COLO668 (cell line): ENCODE measurements at regions not wholly inside any gene's neighbourhood (a gene's known extent, or its start where the extent isn't known, plus 50 kb on each side); places are given as distances from the start of the nearest gene placed in this dataset.

ENCODE experiments used
- DNase-seq: peaks from one replicate; lab custom pipeline; 2025; ENCODE audit not compliant: unreplicated experiment; lab: John Stamatoyannopoulos, UW

DNA sequence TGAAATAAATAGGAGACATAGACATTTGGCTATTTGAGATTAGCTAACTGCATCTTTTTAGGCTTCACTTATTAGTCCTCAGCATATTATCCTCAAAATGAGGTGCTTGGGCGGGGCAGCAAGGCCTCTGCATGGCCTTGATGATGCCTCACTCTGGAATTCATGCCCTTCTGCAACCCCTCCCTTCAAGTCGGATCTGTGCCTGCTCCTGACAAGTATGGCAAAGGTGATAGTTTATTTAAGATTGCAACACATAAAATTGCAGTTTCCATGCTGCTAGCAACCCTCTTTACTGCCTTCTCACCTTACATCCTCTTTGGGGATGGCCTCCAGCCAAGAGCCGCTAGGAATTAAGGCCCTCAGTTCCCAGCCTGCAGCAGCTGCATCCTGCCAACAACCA is 241.3 kb upstream of the ADARB2 start:
- DNase-seq, result no peak

DNA sequence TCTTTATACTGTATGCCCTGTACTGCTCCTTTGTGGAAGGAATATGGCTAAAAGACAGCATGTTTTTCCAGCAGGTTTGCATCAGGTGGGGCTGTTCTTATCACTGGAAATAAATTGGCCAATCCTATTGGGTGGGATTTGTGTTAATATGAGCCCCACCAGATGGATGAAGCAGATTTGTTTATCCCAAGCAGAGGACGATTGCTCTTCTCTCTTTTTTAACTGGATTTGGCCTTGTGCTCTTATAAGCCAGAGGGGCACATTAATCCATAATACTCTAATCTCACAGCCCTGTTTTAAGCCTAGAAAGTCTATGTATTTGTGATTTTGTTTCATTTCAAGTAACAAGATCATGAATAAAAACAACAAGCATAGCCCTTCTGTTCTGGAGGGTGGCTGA is 240.1 kb upstream of the ADARB2 start:
- DNase-seq, result no peak

DNA sequence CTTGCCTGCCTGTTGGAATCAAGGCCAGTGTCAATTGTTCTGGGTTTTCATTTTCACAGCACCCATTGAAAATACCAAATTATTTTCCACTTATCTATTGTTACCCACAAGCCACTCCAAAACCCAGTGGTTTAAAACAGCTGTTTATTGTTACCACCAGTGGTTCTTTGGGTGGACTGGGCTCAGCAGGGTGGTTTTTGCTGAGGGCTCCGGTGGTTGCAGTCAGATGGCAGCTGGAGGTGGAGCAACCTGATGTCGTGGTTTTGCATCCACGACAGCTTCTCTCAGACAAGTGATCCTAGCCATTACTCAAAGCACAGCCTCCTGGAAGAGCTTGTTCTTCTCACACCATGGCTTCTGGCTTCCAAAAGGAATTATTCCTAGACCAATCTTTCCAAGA is 235.1 kb upstream of the ADARB2 start:
- DNase-seq, result no peak

DNA sequence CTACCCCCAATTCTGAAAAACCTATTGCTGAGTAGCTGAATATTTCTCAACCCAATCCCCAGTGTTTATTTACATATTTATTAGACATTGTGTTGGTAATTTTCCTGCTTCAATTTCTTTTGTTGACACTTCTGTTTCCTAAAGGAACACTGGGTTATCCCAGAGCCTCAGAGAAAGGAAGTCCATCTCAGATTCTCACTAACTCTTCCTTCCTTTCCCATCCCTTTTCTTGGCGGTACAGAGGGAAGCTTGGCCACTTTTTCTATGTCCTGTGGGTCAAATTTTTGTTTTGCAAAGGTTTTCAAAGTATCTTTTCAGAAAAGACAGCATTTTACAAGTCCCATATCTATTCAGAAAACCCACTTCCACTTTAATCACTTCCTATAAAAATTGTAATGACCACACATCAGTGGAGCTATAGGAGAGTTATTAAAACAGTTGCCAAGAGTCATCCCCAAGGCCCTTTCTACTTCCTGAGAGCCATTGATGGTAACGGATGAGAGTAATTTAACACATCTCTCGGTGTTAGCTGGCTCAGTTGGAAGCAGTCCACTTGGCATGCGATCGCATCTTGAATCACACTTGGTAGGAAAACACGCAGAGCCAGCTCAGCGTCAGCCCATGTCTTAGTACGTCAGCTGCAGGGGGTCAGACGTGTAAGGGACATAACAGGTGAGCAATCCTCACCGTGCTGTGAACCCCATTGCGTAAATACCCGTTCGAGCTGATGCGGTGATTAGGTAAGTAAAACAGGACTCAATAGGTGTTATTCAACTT is 231.1 kb upstream of the ADARB2 start:
- no peak for DNase-seq

DNA sequence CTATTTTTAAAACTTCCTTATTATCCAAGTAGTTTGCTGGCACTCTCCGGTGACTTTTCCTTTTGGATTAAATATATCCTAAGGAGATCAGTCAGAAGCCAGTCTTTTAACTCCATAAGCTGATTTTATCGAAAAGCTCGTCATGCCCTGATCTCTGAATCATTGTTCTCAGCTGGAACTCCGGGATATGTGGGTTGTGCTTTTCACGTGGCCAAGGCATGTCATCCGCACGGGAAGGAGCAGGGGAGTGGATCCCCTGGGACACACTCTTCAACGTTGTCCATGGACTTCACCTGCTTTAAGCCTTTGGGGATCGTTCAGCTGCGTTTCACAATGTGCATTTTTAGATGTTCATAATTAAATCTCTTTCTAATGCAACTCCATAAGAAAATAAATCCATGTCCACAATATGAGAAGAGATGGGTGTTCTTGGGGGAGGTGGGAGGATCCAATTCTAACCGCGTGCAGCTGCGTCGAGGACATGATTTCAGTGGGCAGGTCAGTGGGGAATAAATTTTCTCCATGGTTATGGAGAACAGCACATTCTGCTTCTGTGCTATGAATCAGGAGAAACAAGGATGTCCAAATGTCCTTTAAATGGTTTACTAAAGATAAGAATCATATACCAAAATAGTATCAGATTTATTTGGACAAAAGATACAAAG is 229.5 kb upstream of the ADARB2 start:
- DNase-seq, result no peak

DNA sequence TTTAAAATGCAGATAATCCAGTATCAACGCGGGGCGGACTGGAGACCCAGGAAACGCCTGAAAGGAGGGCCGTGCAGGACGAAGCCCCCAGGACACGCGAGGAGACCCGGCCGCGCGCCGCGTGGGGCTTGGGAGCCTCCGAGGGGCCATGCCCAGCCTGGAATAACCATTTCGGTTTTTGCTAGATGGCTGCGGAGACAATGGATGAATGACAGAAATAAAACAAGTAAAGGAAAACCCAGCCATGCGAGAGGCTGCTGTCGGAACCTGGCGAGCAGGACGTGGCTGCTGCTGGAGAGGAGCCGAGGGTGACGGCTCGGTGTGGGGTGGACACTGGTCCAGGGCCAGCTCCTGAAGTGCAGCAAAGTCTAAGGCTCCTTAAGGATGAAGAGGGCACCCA is 227.2 kb upstream of the ADARB2 start:
- DNase-seq, result no peak

DNA sequence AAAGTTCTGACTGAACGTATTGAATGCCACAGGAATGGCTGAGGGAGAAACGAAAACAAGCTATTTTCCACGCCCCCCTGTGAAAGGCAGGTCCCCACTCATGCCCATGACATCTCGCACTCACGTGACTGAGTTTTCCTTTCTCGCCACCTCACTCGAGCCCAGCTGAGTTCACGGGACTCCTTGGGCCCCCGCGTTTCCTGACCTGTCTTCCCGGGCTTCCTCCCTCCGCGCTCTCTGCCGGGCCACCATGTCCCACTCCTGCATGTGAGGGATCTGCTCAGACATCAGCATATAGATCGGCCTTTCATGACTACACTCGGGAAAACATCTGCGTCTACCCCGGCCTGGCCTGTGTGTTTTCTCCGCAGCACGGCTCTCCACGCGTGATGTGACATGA is 226.0 kb upstream of the ADARB2 start:
- no peak for DNase-seq

DNA sequence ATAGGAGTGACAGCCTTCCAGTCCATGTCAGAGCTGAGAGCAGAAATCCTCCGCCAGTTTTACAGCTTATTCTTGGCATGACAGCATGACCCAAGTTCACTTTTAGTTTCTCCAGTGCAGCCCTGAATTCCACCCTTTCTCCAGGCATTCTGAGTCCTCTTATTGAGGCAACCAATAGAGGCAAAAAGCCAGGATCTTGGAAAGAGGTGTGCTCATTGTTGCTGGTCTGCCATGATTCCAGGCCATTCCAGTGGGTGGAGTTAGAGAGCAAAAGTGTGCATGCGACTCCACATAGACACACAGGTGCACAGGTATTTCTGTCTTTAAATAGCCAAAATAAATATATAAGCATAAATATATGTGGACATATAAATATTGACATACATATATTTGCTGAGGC is 224.7 kb upstream of the ADARB2 start:
- no peak for DNase-seq

DNA sequence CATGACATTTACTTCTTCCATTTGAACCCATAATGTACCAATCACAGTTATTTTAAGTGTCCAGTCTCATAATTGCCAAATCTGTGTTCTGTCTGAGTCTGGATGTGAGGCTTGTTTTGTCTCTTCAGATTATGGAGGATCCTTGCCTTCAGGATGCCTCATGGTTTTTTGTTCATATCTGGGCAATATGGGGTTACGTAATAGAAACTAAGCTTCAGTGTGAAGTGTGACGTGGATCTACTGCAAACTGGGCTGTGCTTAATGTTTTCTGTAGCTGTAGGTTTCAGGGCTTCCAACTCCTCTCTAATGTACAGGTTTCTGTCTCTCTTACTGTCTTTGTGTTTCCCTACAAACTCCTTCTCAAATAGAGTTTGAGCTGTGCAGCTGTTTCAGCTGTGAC is 223.7 kb upstream of the ADARB2 start:
- DNase-seq, result no peak

DNA sequence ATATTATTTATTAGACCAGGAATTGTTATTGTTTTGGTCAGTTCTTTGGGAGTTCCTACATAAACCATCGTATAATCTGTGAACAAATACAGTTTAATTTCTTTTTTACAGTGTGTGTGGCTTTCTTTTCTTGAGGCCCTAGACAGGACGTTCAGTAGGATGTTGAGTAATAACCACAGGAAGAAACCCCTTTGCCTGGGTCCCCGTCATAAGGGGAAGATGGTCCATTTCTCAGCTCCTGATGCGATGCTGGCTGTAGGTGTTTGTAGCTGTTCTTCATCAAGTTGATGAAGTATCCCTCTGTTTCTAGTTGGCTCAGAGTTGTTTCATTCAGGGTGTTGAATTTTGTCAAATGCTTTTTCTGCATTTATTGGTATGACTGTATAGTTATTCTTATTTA is 219.7 kb upstream of the ADARB2 start:
- no peak for DNase-seq

DNA sequence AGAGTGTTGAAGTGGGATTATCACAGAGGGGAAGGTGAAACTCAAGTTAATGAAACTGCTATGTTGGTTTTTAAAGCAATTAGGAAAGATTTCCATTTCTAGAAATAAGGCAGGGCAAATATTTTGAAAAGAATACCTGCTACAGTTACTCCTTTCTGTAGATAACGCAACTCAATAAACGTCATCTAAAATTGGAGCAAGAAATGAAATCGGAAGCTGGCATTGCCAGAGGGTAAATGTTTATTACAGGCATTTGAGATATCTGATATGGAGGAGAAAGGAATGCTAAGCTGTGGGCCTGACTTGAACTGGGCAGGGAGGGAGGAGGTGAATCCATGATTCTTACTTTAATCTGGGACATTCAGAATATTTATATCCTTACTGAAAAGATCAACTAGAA is 217.0 kb upstream of the ADARB2 start:
- no peak for DNase-seq

DNA sequence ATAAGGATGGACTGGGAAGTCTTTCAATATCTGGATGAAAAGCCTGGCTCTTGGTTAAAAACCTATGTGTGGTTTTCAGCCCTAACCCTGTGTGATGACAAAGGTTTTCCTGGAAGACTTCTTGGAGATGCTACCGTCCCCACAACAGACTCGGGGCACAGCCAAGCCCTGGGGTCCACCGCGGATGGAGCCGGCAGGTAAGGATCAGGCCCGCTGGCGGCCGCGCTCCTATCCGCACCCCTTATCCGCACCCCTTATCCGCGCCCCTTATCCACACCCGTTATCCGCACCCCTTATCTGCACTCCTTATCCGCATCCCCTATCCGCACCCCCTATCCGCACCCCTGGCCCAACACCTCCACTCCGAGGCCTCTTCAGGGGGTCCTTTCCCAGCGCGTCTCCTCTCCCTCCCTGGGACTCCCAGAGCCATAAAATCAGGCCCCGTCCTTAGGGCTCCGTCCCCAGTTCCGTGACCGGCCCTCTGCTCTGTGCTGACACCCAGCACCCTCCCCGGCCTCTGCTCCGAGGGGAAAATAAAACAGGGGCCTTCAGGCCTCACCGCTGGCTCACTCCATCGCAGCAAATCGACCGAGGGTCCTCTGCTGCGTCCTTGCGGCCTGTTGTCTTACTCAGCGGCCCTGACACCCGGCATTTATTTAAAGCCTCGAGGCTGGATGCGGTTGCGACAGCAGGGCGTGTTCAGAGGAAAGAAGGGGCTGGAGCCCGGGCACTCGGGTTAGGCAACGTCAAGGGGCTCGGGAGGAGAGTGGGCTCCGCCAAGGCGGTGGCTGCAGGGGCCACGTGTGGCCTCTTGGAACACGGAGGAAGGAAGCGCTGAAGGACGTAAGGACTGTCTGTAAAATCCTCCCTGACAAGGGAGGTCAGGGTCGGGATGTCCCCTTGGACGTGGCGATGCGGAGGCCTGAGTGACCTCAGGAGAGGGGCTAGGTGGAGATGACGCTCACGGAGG is 215.1 kb upstream of the ADARB2 start:
- DNase-seq, result no peak

DNA sequence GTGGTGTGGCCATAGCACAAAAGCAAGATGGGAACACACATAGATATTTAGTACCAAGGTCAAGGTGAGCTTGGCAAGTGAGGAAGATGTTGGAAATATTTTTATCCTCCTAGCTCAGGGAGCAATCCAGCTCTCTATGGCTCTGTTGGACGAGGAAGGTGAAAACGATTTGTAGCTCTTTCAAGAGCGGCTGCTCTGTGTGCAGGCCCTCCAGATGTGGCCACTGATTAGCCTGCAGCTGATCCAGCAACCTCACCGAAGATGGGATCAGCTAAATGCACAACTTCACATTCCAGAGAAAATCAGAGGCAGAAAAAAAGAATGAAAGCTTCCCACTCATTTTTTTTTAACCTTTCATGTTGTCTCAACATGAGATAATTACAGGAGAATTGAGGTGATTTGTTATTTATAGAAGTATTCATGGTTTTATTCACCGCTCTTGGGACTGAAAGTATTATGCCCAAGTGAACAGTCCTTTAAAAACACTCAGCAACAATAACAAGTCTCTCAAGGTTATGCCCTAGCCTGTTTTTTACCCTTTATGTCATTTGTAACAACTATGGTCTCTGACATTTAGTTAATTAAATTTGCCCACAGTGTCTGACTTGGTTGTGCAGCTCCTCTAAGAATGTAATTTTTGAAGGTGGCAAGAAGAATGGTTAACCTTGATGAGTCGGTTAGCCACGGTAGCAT is 213.6 kb upstream of the ADARB2 start:
- no peak for DNase-seq

DNA sequence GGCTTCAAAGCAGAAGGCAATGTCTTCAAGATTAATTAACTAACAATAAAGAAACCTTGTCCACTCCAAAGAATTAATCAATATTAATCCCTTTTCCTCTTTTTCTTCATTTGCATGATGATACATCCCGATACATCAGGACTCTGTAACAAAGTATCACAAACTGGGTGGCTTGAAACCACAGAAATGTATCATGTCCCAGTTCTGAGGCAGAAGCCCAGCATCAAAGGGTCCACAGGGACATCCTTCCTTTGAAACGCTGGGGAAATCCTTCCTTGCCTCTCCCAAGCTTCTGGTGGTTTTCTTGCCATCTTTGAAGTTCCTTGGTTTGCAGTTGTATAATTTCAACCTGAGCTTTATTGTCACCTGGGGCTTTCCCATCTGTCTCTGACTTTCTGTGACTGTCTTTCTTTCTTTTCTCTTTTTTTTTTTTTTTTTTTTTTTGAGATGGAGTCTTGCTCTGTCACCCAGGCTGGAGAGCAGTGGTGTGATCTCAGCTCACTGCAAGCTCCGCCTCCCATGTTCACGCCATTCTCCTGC is 210.2 kb upstream of the ADARB2 start:
- no peak for DNase-seq

DNA sequence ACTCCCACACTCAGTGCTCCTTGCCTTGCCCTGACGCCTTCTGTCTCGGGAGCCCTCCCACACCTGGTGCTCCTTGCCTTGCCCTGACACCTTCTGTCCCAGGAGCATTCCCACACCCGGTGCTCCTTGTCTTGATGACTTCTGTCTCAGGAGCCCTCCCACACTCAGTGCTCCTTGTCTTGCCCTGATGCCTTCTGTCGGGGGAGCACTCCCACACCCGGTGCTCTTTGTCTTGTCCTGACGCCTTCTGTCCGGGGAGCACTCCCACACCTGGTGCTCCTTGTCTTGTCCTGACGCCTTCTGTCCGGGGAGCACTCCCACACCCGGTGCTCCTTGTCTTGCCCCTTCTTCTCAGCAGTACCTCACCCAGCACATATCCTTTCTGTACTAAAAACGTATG is 207.2 kb upstream of the ADARB2 start:
- no peak for DNase-seq

DNA sequence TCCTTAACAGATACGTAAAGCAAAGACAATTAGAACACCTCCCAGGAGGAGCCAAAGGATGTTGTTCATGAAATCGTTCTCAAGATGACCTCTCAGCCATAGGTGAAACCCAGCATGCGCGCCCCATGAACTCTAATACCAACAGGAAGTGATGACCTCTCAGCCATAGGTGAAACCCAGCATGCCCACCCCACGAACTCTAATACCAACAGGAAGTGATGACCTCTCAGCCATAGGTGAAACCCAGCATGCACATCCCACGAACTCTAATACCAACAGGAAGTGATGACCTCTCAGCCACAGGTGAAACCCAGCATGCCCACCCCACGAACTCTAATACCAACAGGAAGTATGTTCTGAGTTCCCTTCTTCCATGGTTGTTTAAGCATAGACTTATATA is 205.2 kb upstream of the ADARB2 start:
- no peak for DNase-seq

DNA sequence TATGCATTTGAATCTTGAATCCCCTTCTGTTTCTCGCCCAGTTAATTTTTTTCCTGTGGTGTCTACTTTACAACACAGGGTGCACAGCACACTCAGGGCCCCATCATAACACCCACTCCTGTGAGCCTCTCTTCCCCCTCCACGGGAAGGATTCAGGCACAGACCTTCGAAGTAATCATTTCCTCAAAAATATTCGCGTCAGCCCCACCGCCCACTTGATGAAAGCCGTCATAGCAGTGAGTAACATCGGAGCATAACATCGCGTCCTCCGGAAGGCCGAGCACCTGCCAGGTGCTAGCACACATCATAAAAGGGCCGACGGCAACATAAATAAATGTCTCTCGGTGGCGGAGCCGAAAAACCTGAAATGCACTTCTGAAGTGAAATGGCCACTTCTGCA is 201.7 kb upstream of the ADARB2 start:
- DNase-seq, result no peak

DNA sequence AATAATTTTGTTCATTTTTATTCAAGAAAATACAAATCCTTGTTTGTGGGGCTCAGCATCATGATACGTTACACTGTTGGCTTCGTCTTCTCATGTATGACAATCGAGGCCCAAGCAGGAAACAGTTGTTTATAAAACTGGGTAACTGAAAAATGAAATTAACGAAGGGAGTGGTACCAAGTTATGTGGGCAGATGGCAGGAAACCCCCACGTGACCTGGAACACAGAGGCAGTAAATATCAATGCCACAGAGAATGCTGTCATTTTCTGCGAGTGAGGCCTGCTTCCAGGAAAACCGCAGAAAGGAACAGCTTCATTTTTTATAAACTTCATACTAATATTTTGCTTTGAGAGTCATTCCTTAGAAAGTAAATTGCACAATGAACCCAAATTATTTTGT is 201.0 kb upstream of the ADARB2 start:
- DNase-seq, result no peak

DNA sequence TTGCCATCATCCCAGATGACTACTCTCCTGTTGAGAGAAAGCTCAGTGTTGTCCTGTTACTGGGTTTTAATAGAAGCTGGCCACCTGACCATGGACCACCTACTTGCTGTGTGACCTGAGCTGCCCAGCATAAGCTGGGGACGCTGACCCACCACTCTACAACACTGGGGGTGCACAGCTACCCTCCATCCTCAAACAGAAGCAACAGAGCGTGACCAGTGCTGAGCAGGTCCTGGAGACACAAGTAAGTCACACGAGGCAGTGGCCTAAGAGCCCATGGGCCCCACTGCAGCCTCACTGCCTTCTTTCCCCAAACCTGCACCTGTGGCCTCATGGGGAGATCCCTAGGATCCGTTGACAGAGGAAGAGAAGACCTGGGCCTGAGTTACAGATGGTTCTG is 198.6 kb upstream of the ADARB2 start:
- no peak for DNase-seq

DNA sequence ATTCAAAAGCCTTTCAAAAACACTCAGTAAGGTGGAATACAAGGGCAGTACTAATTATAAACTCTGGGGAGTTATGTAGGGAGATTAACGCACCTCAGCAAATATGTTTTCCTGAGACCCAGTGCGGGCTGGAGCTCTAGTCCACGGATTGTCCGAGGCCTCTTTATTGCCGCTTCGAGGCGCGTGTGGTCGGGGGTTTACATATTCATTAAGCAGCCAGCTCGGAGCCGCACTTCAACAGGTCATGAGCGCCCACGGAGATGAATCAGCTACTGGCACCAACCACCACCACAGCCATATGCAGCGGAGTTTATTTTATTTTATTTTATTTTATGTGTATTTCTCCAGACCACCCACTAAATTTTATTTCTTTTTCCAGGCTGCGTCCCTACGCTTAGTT is 195.9 kb upstream of the ADARB2 start:
- DNase-seq, result no peak

DNA sequence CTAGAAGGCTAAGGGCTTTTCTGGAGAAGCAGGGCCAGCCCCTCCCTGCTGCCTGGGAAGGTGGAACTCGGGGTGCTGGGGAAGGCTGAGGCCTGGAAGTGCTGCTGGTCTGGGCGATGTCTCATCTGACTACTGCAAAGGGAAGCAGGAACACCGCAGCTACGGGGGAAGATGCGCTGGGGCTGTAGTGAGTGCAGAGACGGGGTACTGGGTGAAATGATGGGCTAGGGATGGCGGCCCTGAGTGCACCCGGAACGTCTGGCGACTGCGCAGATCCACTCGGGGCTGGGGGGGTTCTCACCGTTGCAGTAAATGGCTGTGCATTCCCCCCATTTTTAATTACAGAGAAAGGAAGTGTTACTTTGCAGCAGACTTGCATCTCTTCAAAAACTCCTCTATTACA is 195.4 kb upstream of the ADARB2 start:
- no peak for DNase-seq
